ENCODE measurements at regions not wholly inside any gene's neighbourhood (a gene's known extent, or its start where the extent isn't known, plus 50 kb on each side); places are given as distances from the start of the nearest gene placed in this dataset.

DNA sequence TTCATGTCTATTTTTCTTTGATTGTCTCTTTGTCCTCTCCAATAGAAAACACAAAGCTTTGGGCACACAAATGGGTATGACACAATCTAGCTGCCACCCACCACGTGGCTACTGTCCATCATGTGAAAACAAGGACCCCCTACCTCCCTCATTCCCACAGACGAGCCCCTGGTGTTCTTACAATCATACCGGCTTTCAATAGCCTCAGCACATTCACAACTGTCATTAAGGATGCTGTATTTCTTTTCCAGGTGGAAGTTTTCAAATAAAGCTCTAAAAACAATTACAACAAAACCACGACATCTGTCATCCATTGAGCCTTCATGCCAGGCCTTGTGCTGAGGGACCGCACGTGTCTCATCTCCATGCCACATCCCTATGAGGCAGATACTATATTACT is 552.6 kb upstream of the ADAMTS9 start:
- TF ChIP-seq ZNF174 (tag by site-specific recombination; IDR thresholded peaks at IDR 0.05) (no peak), TCF7L2 (IDR thresholded peaks at IDR 0.05; ENCODE audit: borderline replicate concordance, low read depth, low read length) (no peak), REPIN1 (tag by site-specific recombination; IDR thresholded peaks at IDR 0.05; ENCODE audit: low read depth) (no peak)
- ChIA-PET POLR2A (interaction anchor here (0.6 kb wide), 1 partner anchor 197 kb away, joined by 3 read pairs; no protein-coding TSS in a partner anchor), CTCF (no interaction called here)
- Histone ChIP-seq H3K4me3 (ENCODE audit: low read depth, low read length) (no peak overlapping the region), H3K36me3 (ENCODE audit: control insufficient read depth in 2 of 2, insufficient read depth in 1 of 2, low read length in 2 of 2) (no peaks in the 10 kb centered on the region), H3K9me3 (ENCODE audit: control insufficient read depth, insufficient read depth, low read depth, low read length) (no peaks in the 10 kb centered on the region), H3K27ac (ENCODE audit: extremely low read depth, low read depth, low read length) (no peak overlapping the region), H3K4me1 (ENCODE audit: control insufficient read depth, insufficient read depth, low read length) (no peaks in the 10 kb centered on the region)

DNA sequence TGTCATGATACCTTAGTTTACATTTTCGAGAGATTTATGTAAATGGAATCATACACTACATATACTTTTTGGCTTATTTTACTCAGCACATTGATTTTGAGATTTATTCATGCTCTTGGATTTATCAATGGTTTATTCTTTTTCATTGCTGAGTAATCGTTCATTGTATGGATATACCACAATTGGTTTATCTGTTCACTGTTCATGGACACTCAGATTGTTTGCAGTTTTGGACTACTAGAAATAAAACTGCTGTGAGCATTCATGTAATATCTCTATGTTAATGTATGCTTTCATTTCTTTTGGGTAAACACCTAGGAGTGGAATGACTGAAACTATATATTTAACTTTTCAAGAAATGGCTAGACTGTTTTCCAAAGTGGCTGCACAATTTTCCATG is 550.9 kb upstream of the ADAMTS9 start:
- TF ChIP-seq, protein P1, sequence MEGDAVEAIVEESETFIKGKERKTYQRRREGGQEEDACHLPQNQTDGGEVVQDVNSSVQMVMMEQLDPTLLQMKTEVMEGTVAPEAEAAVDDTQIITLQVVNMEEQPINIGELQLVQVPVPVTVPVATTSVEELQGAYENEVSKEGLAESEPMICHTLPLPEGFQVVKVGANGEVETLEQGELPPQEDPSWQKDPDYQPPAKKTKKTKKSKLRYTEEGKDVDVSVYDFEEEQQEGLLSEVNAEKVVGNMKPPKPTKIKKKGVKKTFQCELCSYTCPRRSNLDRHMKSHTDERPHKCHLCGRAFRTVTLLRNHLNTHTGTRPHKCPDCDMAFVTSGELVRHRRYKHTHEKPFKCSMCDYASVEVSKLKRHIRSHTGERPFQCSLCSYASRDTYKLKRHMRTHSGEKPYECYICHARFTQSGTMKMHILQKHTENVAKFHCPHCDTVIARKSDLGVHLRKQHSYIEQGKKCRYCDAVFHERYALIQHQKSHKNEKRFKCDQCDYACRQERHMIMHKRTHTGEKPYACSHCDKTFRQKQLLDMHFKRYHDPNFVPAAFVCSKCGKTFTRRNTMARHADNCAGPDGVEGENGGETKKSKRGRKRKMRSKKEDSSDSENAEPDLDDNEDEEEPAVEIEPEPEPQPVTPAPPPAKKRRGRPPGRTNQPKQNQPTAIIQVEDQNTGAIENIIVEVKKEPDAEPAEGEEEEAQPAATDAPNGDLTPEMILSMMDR (tag by site-specific recombination; IDR thresholded peaks at IDR 0.05), result no peak
- TF ChIP-seq KLF10 (tag by site-specific recombination; IDR thresholded peaks at IDR 0.05), result no peak
- no peak for TF ChIP-seq ZNF521 (tag by site-specific recombination; IDR thresholded peaks at IDR 0.05)
- TF ChIP-seq ZBTB48 (tag by site-specific recombination; IDR thresholded peaks at IDR 0.05), result no peak
- TF ChIP-seq ZXDB (tag by site-specific recombination; IDR thresholded peaks at IDR 0.05), result no peak
- TF ChIP-seq, protein P2, sequence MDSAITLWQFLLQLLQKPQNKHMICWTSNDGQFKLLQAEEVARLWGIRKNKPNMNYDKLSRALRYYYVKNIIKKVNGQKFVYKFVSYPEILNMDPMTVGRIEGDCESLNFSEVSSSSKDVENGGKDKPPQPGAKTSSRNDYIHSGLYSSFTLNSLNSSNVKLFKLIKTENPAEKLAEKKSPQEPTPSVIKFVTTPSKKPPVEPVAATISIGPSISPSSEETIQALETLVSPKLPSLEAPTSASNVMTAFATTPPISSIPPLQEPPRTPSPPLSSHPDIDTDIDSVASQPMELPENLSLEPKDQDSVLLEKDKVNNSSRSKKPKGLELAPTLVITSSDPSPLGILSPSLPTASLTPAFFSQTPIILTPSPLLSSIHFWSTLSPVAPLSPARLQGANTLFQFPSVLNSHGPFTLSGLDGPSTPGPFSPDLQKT (IDR thresholded peaks at IDR 0.05; ENCODE audit: borderline replicate concordance, low read depth, low read length), result no peak
- ChIA-PET POLR2A (no interaction called here), CTCF (no interaction called here)
- no peaks in the 10 kb centered on the region for H3K9me3 ChIP-seq (ENCODE audit: control insufficient read depth, insufficient read depth, low read depth, low read length)
- no peak overlapping the region for H3K4me3 ChIP-seq (ENCODE audit: low read depth, low read length)
- no peak overlapping the region for H3K27ac ChIP-seq (ENCODE audit: extremely low read depth, low read depth, low read length)
- H3K36me3 ChIP-seq (ENCODE audit: control insufficient read depth in 2 of 2, insufficient read depth in 1 of 2, low read length in 2 of 2), result no peaks in the 10 kb centered on the region
- H3K4me1 ChIP-seq (ENCODE audit: control insufficient read depth, insufficient read depth, low read length), result no peaks in the 10 kb centered on the region

DNA sequence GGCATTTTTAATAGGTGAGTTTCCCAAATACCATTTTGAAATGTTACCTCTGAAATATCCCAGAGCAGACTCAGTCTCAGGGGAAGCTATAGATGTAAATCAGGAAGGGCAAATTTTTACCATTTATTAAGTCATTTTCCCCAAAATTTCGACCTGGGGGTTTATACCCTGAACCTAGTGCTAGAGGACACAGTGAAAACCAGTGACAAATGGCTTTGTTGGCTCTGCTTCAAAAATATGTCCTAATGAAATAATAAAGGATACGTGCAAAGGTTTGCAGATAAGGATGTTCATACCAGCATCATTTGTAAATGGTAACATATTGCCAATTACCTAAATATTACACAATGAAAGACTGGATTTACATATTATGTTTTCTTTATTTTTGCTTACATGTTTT is 546.7 kb upstream of the ADAMTS9 start:
- no peak for TF ChIP-seq ZNF501 (tag by site-specific recombination; IDR thresholded peaks at IDR 0.05)
- TF ChIP-seq ZNF248 (tag by site-specific recombination; IDR thresholded peaks at IDR 0.05), result no peak
- TF ChIP-seq ZNF174 (tag by site-specific recombination; IDR thresholded peaks at IDR 0.05), result no peak
- Histone ChIP-seq H3K4me1 (ENCODE audit: control insufficient read depth, insufficient read depth, low read length) (no peaks in the 10 kb centered on the region), H3K4me3 (ENCODE audit: low read depth, low read length) (no peak overlapping the region), H3K27ac (ENCODE audit: extremely low read depth, low read depth, low read length) (no peak overlapping the region), H3K36me3 (ENCODE audit: control insufficient read depth in 2 of 2, insufficient read depth in 1 of 2, low read length in 2 of 2) (no peaks in the 10 kb centered on the region), H3K9me3 (ENCODE audit: control insufficient read depth, insufficient read depth, low read depth, low read length) (no peaks in the 10 kb centered on the region)
- POLR2A ChIA-PET, result no interaction called here
- CTCF ChIA-PET, result no interaction called here

DNA sequence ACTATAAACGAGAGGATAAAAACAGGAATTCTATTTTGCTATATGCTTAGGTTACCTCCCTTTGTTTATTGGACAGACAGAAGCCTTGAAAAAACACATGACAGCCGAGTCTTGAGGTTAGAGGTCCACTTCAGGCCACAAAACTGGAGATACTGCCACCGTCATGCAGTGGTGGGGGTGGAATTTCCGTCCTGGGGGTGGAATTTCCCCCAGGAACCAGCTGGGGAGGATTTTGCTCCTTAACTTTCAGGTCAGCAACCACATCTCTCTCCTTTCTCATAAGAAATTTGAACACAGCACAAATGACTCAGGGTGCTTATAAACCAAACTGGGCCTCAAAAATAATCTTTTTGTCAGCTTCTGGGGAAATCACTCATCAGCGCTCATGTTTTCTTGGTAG is 545.8 kb upstream of the ADAMTS9 start:
- POLR2A ChIA-PET, result no interaction called here
- H3K4me1 ChIP-seq (ENCODE audit: control insufficient read depth, insufficient read depth, low read length), result no peaks in the 10 kb centered on the region
- CTCF ChIA-PET, result no interaction called here
- TF ChIP-seq ZNF585B (tag by site-specific recombination; IDR thresholded peaks at IDR 0.05), result no peak
- TF ChIP-seq, protein P3, sequence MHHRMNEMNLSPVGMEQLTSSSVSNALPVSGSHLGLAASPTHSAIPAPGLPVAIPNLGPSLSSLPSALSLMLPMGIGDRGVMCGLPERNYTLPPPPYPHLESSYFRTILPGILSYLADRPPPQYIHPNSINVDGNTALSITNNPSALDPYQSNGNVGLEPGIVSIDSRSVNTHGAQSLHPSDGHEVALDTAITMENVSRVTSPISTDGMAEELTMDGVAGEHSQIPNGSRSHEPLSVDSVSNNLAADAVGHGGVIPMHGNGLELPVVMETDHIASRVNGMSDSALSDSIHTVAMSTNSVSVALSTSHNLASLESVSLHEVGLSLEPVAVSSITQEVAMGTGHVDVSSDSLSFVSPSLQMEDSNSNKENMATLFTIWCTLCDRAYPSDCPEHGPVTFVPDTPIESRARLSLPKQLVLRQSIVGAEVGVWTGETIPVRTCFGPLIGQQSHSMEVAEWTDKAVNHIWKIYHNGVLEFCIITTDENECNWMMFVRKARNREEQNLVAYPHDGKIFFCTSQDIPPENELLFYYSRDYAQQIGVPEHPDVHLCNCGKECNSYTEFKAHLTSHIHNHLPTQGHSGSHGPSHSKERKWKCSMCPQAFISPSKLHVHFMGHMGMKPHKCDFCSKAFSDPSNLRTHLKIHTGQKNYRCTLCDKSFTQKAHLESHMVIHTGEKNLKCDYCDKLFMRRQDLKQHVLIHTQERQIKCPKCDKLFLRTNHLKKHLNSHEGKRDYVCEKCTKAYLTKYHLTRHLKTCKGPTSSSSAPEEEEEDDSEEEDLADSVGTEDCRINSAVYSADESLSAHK (tag by site-specific recombination; IDR thresholded peaks at IDR 0.05), result no peak
- TF ChIP-seq EGR2 (tag by site-specific recombination; IDR thresholded peaks at IDR 0.05; ENCODE audit: low read depth), result no peak
- TF ChIP-seq, protein P4, sequence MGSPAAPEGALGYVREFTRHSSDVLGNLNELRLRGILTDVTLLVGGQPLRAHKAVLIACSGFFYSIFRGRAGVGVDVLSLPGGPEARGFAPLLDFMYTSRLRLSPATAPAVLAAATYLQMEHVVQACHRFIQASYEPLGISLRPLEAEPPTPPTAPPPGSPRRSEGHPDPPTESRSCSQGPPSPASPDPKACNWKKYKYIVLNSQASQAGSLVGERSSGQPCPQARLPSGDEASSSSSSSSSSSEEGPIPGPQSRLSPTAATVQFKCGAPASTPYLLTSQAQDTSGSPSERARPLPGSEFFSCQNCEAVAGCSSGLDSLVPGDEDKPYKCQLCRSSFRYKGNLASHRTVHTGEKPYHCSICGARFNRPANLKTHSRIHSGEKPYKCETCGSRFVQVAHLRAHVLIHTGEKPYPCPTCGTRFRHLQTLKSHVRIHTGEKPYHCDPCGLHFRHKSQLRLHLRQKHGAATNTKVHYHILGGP (tag by site-specific recombination; IDR thresholded peaks at IDR 0.05), result no peak
- no peak for TF ChIP-seq ZSCAN16 (tag by site-specific recombination; IDR thresholded peaks at IDR 0.05)
- TF ChIP-seq, protein P5, sequence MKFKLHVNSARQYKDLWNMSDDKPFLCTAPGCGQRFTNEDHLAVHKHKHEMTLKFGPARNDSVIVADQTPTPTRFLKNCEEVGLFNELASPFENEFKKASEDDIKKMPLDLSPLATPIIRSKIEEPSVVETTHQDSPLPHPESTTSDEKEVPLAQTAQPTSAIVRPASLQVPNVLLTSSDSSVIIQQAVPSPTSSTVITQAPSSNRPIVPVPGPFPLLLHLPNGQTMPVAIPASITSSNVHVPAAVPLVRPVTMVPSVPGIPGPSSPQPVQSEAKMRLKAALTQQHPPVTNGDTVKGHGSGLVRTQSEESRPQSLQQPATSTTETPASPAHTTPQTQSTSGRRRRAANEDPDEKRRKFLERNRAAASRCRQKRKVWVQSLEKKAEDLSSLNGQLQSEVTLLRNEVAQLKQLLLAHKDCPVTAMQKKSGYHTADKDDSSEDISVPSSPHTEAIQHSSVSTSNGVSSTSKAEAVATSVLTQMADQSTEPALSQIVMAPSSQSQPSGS (tag by site-specific recombination; IDR thresholded peaks at IDR 0.05; ENCODE audit: low read depth), result no peak
- TF ChIP-seq ZNF660 (tag by site-specific recombination; IDR thresholded peaks at IDR 0.05), result no peak

More for the DNA sequence above, 545.8 kb upstream of the ADAMTS9 start:
- H3K4me3 ChIP-seq (ENCODE audit: low read depth, low read length), result no peak overlapping the region
- H3K9me3 ChIP-seq (ENCODE audit: control insufficient read depth, insufficient read depth, low read depth, low read length), result no peaks in the 10 kb centered on the region
- H3K36me3 ChIP-seq (ENCODE audit: control insufficient read depth in 2 of 2, insufficient read depth in 1 of 2, low read length in 2 of 2), result no peaks in the 10 kb centered on the region
- H3K27ac ChIP-seq (ENCODE audit: extremely low read depth, low read depth, low read length), result no peak overlapping the region

All from HEK293 (cell line).